ENCODE measurements at regions not wholly inside any gene's neighbourhood (a gene's known extent, or its start where the extent isn't known, plus 50 kb on each side); places are given as distances from the start of the nearest gene placed in this dataset.

DNA sequence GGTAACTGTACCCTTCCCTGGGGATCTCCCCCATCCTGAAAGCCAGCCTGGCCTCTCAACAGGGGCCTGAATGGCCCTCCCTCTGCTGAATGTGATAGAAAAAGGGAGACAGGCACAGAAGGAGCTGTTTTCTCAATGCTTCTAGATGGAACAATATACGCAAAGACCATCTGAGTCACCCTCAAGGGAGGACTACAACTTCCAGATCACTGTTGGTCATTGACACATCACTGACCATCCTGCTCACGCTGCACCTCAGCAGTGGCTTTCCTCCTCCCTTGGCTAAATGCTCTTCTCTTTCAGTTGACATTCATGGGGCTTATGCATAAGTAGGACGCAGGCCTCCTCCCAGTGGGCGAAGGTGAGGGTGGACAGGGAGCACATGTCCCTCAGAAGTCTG, 112.2 kb upstream of the SHB start:
- H3K27me3 Mint-ChIP-seq (ENCODE audit: low read depth), result no peaks in the 10 kb centered on the region
- H3K36me3 Mint-ChIP-seq (ENCODE audit: low read depth), result no peaks in the 10 kb centered on the region
- H3K4me1 Mint-ChIP-seq, result peaks cover 19% of the 10 kb centered on the region
- no peak overlapping the region for H3K27ac Mint-ChIP-seq
- H3K9me3 Mint-ChIP-seq, result no peaks in the 10 kb centered on the region
- TF ChIP-seq, protein P1, sequence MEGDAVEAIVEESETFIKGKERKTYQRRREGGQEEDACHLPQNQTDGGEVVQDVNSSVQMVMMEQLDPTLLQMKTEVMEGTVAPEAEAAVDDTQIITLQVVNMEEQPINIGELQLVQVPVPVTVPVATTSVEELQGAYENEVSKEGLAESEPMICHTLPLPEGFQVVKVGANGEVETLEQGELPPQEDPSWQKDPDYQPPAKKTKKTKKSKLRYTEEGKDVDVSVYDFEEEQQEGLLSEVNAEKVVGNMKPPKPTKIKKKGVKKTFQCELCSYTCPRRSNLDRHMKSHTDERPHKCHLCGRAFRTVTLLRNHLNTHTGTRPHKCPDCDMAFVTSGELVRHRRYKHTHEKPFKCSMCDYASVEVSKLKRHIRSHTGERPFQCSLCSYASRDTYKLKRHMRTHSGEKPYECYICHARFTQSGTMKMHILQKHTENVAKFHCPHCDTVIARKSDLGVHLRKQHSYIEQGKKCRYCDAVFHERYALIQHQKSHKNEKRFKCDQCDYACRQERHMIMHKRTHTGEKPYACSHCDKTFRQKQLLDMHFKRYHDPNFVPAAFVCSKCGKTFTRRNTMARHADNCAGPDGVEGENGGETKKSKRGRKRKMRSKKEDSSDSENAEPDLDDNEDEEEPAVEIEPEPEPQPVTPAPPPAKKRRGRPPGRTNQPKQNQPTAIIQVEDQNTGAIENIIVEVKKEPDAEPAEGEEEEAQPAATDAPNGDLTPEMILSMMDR (IDR thresholded peaks at IDR 0.05; ENCODE audit: unreplicated experiment in 3 of 3), result no peak
- no peak overlapping the region for H3K4me3 Mint-ChIP-seq

DNA sequence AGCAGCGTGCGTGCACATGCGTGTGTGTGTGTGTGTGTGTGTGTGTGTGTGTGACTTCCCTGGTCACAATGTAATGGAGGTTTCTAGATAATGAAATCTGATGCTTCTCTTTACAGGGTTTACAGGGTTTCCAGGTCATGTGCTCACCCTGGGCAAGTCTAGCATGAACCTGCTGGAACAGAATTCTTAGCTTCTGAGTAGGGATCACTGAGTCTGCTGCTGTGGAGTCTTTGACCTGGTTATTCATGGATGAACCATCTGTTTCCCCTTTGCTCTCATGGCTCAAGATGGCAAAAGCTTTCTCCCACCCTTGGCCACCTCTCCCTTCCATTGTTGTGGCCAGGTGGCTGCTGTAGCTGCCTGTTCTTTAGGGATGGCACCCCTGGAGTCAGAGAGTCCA, 111.6 kb upstream of the SHB start:
- no peaks in the 10 kb centered on the region for H3K27me3 Mint-ChIP-seq (ENCODE audit: low read depth)
- no peak overlapping the region for H3K27ac Mint-ChIP-seq
- H3K9me3 Mint-ChIP-seq, result no peaks in the 10 kb centered on the region
- no peaks in the 10 kb centered on the region for H3K36me3 Mint-ChIP-seq (ENCODE audit: low read depth)
- no peak overlapping the region for H3K4me3 Mint-ChIP-seq
- H3K4me1 Mint-ChIP-seq, result peaks cover 19% of the 10 kb centered on the region
- TF ChIP-seq, protein P1 (IDR thresholded peaks at IDR 0.05; ENCODE audit: unreplicated experiment in 3 of 3), result no peak

DNA sequence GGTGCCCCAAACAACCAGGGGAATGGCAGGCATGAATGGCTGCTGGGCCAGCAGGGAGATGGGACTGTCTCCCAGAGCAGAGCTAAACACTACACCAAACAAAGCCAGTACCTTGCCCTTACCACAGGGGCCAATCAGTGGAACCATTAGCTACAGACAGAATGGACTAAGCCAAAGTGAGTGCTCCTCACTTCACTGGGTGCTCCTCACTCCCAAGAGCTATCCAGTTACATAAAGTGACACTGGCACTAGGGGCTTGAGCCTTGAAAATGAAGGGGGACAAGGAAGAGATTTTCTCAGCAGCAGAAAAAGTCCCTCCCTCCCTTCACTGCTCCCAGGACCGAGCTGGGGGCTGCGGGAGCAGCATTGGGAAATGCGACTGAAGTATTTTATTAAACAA, 110.9 kb upstream of the SHB start:
- no peaks in the 10 kb centered on the region for H3K9me3 Mint-ChIP-seq
- H3K27me3 Mint-ChIP-seq (ENCODE audit: low read depth), result no peaks in the 10 kb centered on the region
- H3K36me3 Mint-ChIP-seq (ENCODE audit: low read depth), result no peaks in the 10 kb centered on the region
- H3K4me1 Mint-ChIP-seq, result peaks cover 19% of the 10 kb centered on the region
- no peak overlapping the region for H3K27ac Mint-ChIP-seq
- no peak overlapping the region for H3K4me3 Mint-ChIP-seq
- TF ChIP-seq, protein P1 (IDR thresholded peaks at IDR 0.05; ENCODE audit: unreplicated experiment in 3 of 3), result no peak

DNA sequence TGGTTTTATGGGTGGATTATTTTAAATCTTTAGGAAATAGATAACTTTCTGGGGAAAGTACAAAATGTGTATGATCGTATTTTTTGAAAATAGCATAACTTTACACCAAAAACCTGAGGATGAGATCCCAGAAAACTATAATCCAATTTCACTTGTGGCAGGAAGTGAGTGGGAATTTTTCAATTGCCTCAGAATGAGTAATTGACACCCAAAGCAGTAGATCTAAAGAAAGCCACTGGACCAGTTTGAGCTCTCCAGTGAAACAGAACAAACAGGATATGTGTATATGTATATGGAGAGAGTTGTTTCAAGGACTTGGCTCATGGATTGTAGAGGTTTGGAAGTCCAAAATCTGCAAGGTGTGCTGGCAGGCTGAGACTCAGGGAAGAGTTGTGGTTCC, 109.2 kb upstream of the SHB start:
- Mint-ChIP-seq H3K4me3 (no peak overlapping the region), H3K4me1 (peaks cover 17% of the 10 kb centered on the region), H3K36me3 (ENCODE audit: low read depth) (no peaks in the 10 kb centered on the region), H3K27me3 (ENCODE audit: low read depth) (no peaks in the 10 kb centered on the region), H3K9me3 (no peaks in the 10 kb centered on the region), H3K27ac (no peak overlapping the region)
- TF ChIP-seq, protein P1 (IDR thresholded peaks at IDR 0.05; ENCODE audit: unreplicated experiment in 3 of 3), result no peak

DNA sequence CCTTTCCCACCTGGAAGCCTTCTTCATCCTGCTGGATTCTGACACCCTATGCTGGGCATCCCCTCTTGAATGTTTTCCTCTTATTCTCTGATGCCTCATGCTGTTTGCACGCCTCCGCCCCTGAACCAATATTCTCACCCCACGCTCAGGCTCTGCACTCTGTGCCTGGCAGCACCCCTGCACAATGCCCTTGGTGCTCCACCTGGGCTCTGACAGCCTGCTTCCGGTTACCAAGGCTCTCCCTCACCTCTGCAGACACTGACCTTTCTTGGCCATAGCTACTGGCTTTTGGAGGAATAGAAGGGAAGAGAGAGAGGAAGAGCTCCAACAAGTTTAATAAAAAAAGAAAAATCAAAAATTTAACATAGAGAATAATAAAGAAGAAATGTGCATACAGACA, 108.7 kb upstream of the SHB start:
- H3K36me3 Mint-ChIP-seq (ENCODE audit: low read depth), result no peaks in the 10 kb centered on the region
- no peaks in the 10 kb centered on the region for H3K9me3 Mint-ChIP-seq
- H3K27ac Mint-ChIP-seq, result no peak overlapping the region
- H3K4me1 Mint-ChIP-seq, result peaks cover 11% of the 10 kb centered on the region
- H3K27me3 Mint-ChIP-seq (ENCODE audit: low read depth), result no peaks in the 10 kb centered on the region
- TF ChIP-seq, protein P1 (IDR thresholded peaks at IDR 0.05; ENCODE audit: unreplicated experiment in 3 of 3), result no peak
- no peak overlapping the region for H3K4me3 Mint-ChIP-seq

DNA sequence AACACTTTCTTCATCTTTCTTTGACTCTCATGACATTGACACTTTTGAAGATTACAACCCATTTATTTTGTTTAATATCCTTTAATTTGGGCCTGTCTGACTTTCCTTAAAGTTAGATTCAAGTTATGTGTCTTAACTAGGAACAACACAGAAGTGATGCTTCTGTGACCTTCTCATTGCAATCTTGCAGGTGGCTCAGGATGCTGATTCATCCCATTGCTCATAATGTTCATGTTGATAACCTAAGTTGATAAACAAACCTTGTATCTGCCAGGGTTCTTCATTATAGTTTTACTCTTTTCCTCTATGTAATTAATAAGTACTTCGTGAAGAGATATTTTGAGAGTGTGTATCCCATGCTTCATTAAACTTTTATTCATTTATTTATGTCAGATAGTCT, 107.2 kb upstream of the SHB start:
- H3K4me3 Mint-ChIP-seq, result no peak overlapping the region
- H3K36me3 Mint-ChIP-seq (ENCODE audit: low read depth), result no peaks in the 10 kb centered on the region
- H3K27me3 Mint-ChIP-seq (ENCODE audit: low read depth), result no peaks in the 10 kb centered on the region
- peaks cover 6% of the 10 kb centered on the region for H3K9me3 Mint-ChIP-seq
- H3K27ac Mint-ChIP-seq, result no peak overlapping the region
- H3K4me1 Mint-ChIP-seq, result no peaks in the 10 kb centered on the region
- TF ChIP-seq, protein P1 (IDR thresholded peaks at IDR 0.05; ENCODE audit: unreplicated experiment in 3 of 3), result no peak

Data from nephron (organoid).